ENCODE measurements at regions not wholly inside any gene's neighbourhood (a gene's known extent, or its start where the extent isn't known, plus 50 kb on each side); places are given as distances from the start of the nearest gene placed in this dataset.

DNA sequence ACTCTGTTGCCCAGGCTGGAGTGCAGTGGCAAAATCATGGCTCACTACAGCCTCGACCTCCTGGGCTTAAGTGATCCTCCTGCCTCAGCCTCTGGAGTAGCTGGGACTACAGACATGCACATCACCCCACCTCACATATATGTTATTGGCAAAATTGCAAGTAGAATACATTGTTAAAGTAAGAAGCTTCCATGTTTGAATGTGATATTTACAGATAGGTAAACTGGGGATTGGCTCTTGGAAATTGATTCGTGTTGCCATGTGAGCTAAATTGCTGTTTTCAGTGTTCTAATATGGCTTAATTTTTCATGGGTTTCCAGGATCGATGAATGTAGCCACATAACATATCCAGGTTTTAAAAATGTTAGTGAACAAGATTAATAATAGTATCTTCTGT is 149.0 kb upstream of the ZNF217 start:
- Histone ChIP-seq H3K9me3 (ENCODE audit: control insufficient read depth, low read depth, low read length) (no peaks in the 10 kb centered on the region), H3K36me3 (ENCODE audit: control insufficient read depth, insufficient read depth, low read length) (no peaks in the 10 kb centered on the region), H3K4me1 (ENCODE audit: control insufficient read depth, insufficient read depth, low read length) (peaks cover 28% of the 10 kb centered on the region), H3K27ac (ENCODE audit: low read length) (no peak overlapping the region), H3K27me3 (ENCODE audit: control insufficient read depth, insufficient read depth, low read length) (no peaks in the 10 kb centered on the region), H3K4me3 (ENCODE audit: low read length) (no peak overlapping the region)
- WGBS (ENCODE audit: insufficient coverage, low lambda C conversion rate): 100% methylated on average over 1 of the region's 3 CpGs
- no peak for DNase-seq

GRCh38 chr20:53741726-53742028 is 148.0 kb upstream of the ZNF217 start:
- no peaks in the 10 kb centered on the region for H3K36me3 ChIP-seq (ENCODE audit: control insufficient read depth, insufficient read depth, low read length)
- DNase-seq: no peak
- no CpG with 5 or more reads among the region's 3 CpGs for WGBS (ENCODE audit: insufficient coverage, low lambda C conversion rate)

GRCh38 chr20:53739799-53740785 is 146.5 kb upstream of the ZNF217 start:
- 27% methylated on average over 7 of the region's 16 CpGs for WGBS (ENCODE audit: insufficient coverage, low lambda C conversion rate)

More at GRCh38 chr20:53741726-53742028, 148.0 kb upstream of the ZNF217 start:
- H3K4me3 ChIP-seq (ENCODE audit: low read length): no peak overlapping the region
- H3K27ac ChIP-seq (ENCODE audit: low read length): no peak overlapping the region
- no peaks in the 10 kb centered on the region for H3K9me3 ChIP-seq (ENCODE audit: control insufficient read depth, low read depth, low read length)
- H3K4me1 ChIP-seq (ENCODE audit: control insufficient read depth, insufficient read depth, low read length): peaks cover 38% of the 10 kb centered on the region
- no peaks in the 10 kb centered on the region for H3K27me3 ChIP-seq (ENCODE audit: control insufficient read depth, insufficient read depth, low read length)

DNA sequence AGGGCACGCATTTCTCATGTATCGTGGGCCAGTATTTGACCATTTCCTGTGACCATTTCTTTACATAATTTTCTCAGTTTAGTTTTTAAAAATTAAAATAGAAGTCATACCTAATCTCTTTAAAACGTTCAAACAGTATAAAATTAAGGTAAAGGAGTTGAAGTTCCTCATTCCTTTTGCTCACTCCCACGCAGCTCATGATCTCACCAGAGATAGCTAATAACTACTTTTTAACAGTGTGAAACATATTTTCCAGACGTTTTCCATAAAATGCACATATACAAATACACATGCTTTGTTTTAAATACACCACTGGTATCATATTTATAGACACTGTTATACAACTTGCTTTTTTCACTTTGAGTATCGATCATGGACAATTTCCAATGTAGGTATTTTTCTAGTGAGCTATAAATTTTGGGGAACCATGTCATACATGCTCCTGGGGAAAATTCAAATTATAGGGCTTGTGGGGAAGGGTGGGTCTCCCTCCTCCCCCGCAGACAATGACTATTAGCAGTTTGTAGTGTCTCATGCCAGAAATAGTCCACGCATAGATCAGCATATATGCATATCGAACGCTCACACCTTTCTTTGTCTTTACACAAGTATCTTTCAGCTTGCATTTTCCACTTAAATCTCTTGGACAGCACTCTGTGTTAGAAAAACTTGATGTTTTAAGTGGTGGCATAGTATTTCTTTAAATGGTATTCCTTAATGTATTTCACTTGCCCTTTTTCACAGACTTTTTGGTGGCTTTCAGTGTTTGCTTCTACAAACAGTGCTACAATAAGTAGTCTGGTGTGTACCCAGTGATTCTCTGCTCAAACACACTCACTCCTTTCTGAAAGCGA is 145.5 kb upstream of the ZNF217 start:
- peak in 1 of 2 donors; percentile 57 for DNase-seq
- peak overlapping the region; percentile 25 for H3K4me3 ChIP-seq (ENCODE audit: low read length)

More at GRCh38 chr20:53739799-53740785, 146.5 kb upstream of the ZNF217 start:
- Histone ChIP-seq H3K4me3 (ENCODE audit: low read length) (peak overlapping the region; percentile 12), H3K9me3 (ENCODE audit: control insufficient read depth, low read depth, low read length) (no peaks in the 10 kb centered on the region), H3K36me3 (ENCODE audit: control insufficient read depth, insufficient read depth, low read length) (no peaks in the 10 kb centered on the region), H3K27ac (ENCODE audit: low read length) (peak overlapping the region; percentile 94), H3K27me3 (ENCODE audit: control insufficient read depth, insufficient read depth, low read length) (no peaks in the 10 kb centered on the region), H3K4me1 (ENCODE audit: control insufficient read depth, insufficient read depth, low read length) (peaks cover 49% of the 10 kb centered on the region)
- peak; percentile 16 to 68 for DNase-seq

GRCh38 chr20:53738039-53738944 is 144.7 kb upstream of the ZNF217 start:
- H3K4me1 ChIP-seq (ENCODE audit: control insufficient read depth, insufficient read depth, low read length): peaks cover 49% of the 10 kb centered on the region
- WGBS (ENCODE audit: insufficient coverage, low lambda C conversion rate): no CpG with 5 or more reads among the region's 26 CpGs

More for the DNA sequence above, 145.5 kb upstream of the ZNF217 start:
- Histone ChIP-seq H3K4me1 (ENCODE audit: control insufficient read depth, insufficient read depth, low read length) (peaks cover 49% of the 10 kb centered on the region), H3K27ac (ENCODE audit: low read length) (peak overlapping the region; percentile 94), H3K27me3 (ENCODE audit: control insufficient read depth, insufficient read depth, low read length) (no peaks in the 10 kb centered on the region), H3K36me3 (ENCODE audit: control insufficient read depth, insufficient read depth, low read length) (no peaks in the 10 kb centered on the region), H3K9me3 (ENCODE audit: control insufficient read depth, low read depth, low read length) (no peaks in the 10 kb centered on the region)
- 18% methylated on average over 3 of the region's 11 CpGs for WGBS (ENCODE audit: insufficient coverage, low lambda C conversion rate)

DNA sequence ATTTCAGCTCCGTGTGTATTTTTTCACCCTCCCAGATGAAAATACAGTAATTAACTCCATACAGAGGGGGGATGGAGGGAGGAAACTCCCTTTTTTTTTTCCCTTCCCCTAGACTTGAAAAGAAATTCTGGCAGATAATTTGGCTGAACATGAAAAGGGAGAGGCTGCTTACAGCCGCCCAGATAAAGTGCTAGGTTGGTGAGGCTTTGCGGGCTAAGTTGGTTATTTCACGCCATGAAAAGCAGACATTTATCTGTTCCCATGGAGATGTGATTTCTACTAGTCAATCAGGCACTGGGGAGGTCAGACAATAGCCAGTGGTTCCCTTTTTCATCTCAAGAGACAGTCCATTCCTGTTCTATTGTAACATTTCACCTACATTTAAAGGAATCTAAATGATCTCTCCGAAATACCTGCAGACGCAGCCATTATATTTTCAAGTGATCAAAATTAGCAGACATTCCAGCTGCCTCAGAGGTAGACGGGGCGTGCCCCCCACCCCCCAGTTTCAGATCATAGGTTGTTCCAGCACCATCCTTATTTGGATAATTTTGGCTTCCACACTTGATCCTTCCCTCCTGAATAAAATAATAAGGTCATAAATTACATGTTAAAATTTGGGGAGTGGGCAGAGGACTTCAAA is 143.9 kb upstream of the ZNF217 start:
- Histone ChIP-seq H3K27ac (ENCODE audit: low read length) (peak overlapping the region; percentile 94), H3K27me3 (ENCODE audit: control insufficient read depth, insufficient read depth, low read length) (no peaks in the 10 kb centered on the region), H3K4me3 (ENCODE audit: low read length) (peak overlapping the region; percentile 11), H3K9me3 (ENCODE audit: control insufficient read depth, low read depth, low read length) (no peaks in the 10 kb centered on the region), H3K36me3 (ENCODE audit: control insufficient read depth, insufficient read depth, low read length) (no peaks in the 10 kb centered on the region), H3K4me1 (ENCODE audit: control insufficient read depth, insufficient read depth, low read length) (peaks cover 49% of the 10 kb centered on the region)
- WGBS (ENCODE audit: insufficient coverage, low lambda C conversion rate): no CpG with 5 or more reads among the region's 8 CpGs
- DNase-seq: peak in 1 of 2 donors; percentile 55

More at GRCh38 chr20:53738039-53738944, 144.7 kb upstream of the ZNF217 start:
- peak overlapping the region; percentile 25 for H3K4me3 ChIP-seq (ENCODE audit: low read length)
- no peaks in the 10 kb centered on the region for H3K9me3 ChIP-seq (ENCODE audit: control insufficient read depth, low read depth, low read length)
- no peaks in the 10 kb centered on the region for H3K27me3 ChIP-seq (ENCODE audit: control insufficient read depth, insufficient read depth, low read length)
- H3K27ac ChIP-seq (ENCODE audit: low read length): peak overlapping the region; percentile 94
- H3K36me3 ChIP-seq (ENCODE audit: control insufficient read depth, insufficient read depth, low read length): no peaks in the 10 kb centered on the region
- peak; percentile 85 to 95 for DNase-seq

GRCh38 chr20:53736757-53737395 is 143.2 kb upstream of the ZNF217 start:
- Histone ChIP-seq H3K27ac (ENCODE audit: low read length) (peak overlapping the region; percentile 94), H3K27me3 (ENCODE audit: control insufficient read depth, insufficient read depth, low read length) (no peaks in the 10 kb centered on the region), H3K4me1 (ENCODE audit: control insufficient read depth, insufficient read depth, low read length) (peaks cover 49% of the 10 kb centered on the region), H3K9me3 (ENCODE audit: control insufficient read depth, low read depth, low read length) (no peaks in the 10 kb centered on the region), H3K36me3 (ENCODE audit: control insufficient read depth, insufficient read depth, low read length) (no peaks in the 10 kb centered on the region), H3K4me3 (ENCODE audit: low read length) (no peak overlapping the region)
- peak in 1 of 2 donors; percentile 37 for DNase-seq
- WGBS (ENCODE audit: insufficient coverage, low lambda C conversion rate): 40% methylated on average over 3 of the region's 6 CpGs

DNA sequence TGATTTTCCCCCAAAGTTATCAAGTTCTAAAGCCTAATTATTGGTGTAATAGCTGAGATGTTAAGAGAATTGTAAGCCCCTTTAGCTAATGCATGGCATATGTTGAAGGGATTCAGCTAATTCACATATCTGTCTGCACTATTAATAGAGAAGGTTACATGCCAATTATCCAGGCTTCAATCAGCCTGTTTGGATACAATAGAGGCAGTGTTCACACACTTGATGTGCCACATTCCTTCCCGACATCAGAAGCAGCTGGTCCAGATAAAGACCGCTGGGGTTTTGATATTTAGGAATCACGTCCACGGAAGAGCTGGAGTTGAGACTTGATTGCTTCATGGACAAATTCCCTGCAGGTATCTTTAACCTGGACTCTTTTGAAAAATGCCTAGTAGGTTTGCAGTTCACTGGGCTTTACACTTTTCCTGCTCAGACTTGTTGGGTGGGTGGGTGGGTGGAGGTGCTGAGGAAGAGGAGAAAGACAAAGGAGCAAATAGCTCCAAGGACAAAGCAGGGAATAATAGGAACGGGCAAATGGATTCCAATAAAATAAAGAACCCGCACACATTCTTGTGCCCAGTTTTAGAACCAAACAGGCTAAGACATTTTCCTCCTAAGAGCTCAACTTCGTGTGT is 142.6 kb upstream of the ZNF217 start:
- WGBS (ENCODE audit: insufficient coverage, low lambda C conversion rate): 67% methylated on average over 1 of the region's 7 CpGs
- H3K4me1 ChIP-seq (ENCODE audit: control insufficient read depth, insufficient read depth, low read length): peaks cover 49% of the 10 kb centered on the region
- no peak overlapping the region for H3K4me3 ChIP-seq (ENCODE audit: low read length)
- H3K27ac ChIP-seq (ENCODE audit: low read length): peak overlapping the region; percentile 22
- no peaks in the 10 kb centered on the region for H3K9me3 ChIP-seq (ENCODE audit: control insufficient read depth, low read depth, low read length)
- peak in 1 of 2 donors; percentile 43 for DNase-seq
- no peaks in the 10 kb centered on the region for H3K36me3 ChIP-seq (ENCODE audit: control insufficient read depth, insufficient read depth, low read length)
- no peaks in the 10 kb centered on the region for H3K27me3 ChIP-seq (ENCODE audit: control insufficient read depth, insufficient read depth, low read length)
